Testis (tissue), 2 donors: ENCODE measurements at regions not wholly inside any gene's neighbourhood (a gene's known extent, or its start where the extent isn't known, plus 50 kb on each side); places are given as distances from the start of the nearest gene placed in this dataset.

Experiments
- CTCF ChIP-seq, 3 experiments: fragments of 450-650 bp in 2 of 3; fragments of 200-600 bp in 1 of 3; sonication (generic) in 1 of 3; IDR thresholded peaks; one replicate each; pipeline ENCODE4 v1.5.1; 2016 to 2019; ENCODE audit warnings: antibody characterized with exemption in 3 of 3, mild to moderate bottlenecking in 2 of 3, moderate library complexity in 1 of 3
- POLR2A ChIP-seq: fragments of 450-650 bp; IDR thresholded peaks from one replicate; pipeline ENCODE4 v1.6.1; 2017; ENCODE audit warnings: antibody characterized with exemption, mild to moderate bottlenecking, moderate library complexity

DNA sequence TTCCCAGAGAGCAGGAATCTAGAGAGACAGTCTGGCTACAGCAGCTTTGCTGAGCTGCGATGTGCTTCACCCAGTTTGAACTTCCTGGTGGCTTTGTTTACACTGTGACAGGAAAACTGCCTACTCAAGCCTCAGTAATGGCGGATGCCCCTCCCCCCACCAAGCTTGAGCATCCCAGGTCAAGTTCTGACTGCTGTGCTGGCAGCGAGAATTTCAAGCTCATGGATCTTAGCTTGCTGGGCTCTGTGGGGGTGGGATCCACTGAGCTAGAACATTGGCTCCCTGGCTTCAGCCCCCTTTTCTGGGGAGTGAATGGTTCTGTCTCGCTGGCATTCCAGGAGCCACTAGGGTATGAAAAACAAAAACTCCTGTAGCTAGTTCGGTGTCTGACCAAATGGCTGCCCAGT lies 91.0 kb upstream of the ESR1 start:
- TF ChIP-seq CTCF (IDR thresholded peaks at IDR 0.05) (no peak), POLR2A (no peak)
